CD14-positive monocyte (primary cell): ENCODE measurements at regions not wholly inside any gene's neighbourhood (a gene's known extent, or its start where the extent isn't known, plus 50 kb on each side); places are given as distances from the start of the nearest gene placed in this dataset.
A peak's percentile ranks its signal among the peaks of the same experiment; 100 is the strongest.

Source experiments
- DNase-seq, 3 donors: peaks; one replicate each; pipeline ENCODE4 v3.0.0-alpha.2; 2011 to 2022
- H2AFZ ChIP-seq: 2 replicates; pipeline ENCODE4 v1.6.0; 2012; ENCODE audit warnings: mild to moderate bottlenecking, low read depth, low read length, inconsistent platforms; ENCODE audit not compliant: insufficient read depth, poor library complexity, severe bottlenecking
- H3K27ac ChIP-seq, 2 donors: 1 replicate in 1 of 2; 2 replicates in 1 of 2; pipeline ENCODE4 v1.5.1; 2012 to 2013; ENCODE audit warnings: low read length in 2 of 2, control low read depth in 1 of 2, inconsistent platforms in 1 of 2, low read depth in 1 of 2, mild to moderate bottlenecking in 1 of 2
- H3K27me3 ChIP-seq, 2 donors: one replicate each; pipeline versions ENCODE4 v1.6.0 to v1.6.1; 2011 to 2013; ENCODE audit warnings: low read length in 2 of 2; ENCODE audit not compliant: control insufficient read depth in 2 of 2, insufficient read depth in 2 of 2
- H3K36me3 ChIP-seq, 2 donors: replicated peaks in 1 of 2; 1 replicate in 1 of 2; 2 replicates in 1 of 2; pipeline versions ENCODE4 v1.5.1 to v1.6.1; 2012 to 2013; ENCODE audit warnings: low read length in 2 of 2, control low read depth in 1 of 2, inconsistent platforms in 1 of 2, mild to moderate bottlenecking in 1 of 2; ENCODE audit not compliant: insufficient read depth in 2 of 2, control insufficient read depth in 1 of 2
- H3K4me1 ChIP-seq, 2 donors: 1 replicate in 1 of 2; 2 replicates in 1 of 2; pipeline versions ENCODE4 v1.5.1 to v1.6.1; 2012 to 2013; ENCODE audit warnings: low read length in 2 of 2, control low read depth in 1 of 2, inconsistent platforms in 1 of 2, mild to moderate bottlenecking in 1 of 2, moderate library complexity in 1 of 2; ENCODE audit not compliant: insufficient read depth in 2 of 2, control insufficient read depth in 1 of 2
- H3K4me2 ChIP-seq: replicated peaks from 2 replicates; pipeline ENCODE3; 2012; ENCODE audit warnings: low read length, moderate library complexity, mild to moderate bottlenecking; ENCODE audit not compliant: poor library complexity, severe bottlenecking; ENCODE audit errors: extremely low read depth
- H3K4me3 ChIP-seq, 3 experiments: fragments of 200-600 bp in 1 of 3; sonication (generic) in 1 of 3; replicated peaks in 1 of 3; 1 replicate in 2 of 3; 2 replicates in 1 of 3; pipeline ENCODE4 v1.5.1; 2011 to 2013; ENCODE audit warnings: low read length in 3 of 3, mild to moderate bottlenecking in 3 of 3, control low read depth in 2 of 3, low read depth in 2 of 3, inconsistent platforms in 1 of 3, moderate library complexity in 1 of 3
- H3K79me2 ChIP-seq: 2 replicates; pipeline ENCODE4 v1.6.0; 2012; ENCODE audit warnings: mild to moderate bottlenecking, control low read depth, inconsistent platforms, low read length, moderate library complexity; ENCODE audit not compliant: insufficient read depth
- H3K9ac ChIP-seq: 2 replicates; pipeline ENCODE4 v1.6.0; 2017; ENCODE audit warnings: low read length, mild to moderate bottlenecking; ENCODE audit not compliant: insufficient read depth, poor library complexity, severe bottlenecking
- H3K9me3 ChIP-seq, 2 donors: replicated peaks in 1 of 2; 1 replicate in 1 of 2; 2 replicates in 1 of 2; pipeline versions ENCODE4 v1.5.1 to v1.6.1; 2012 to 2013; ENCODE audit warnings: low read length in 2 of 2, control low read depth in 1 of 2; ENCODE audit not compliant: control insufficient read depth in 1 of 2, insufficient read depth in 1 of 2
- H4K20me1 ChIP-seq: 2 replicates; pipeline ENCODE4 v1.6.0; 2012; ENCODE audit warnings: mild to moderate bottlenecking, low read length, control low read depth, moderate library complexity; ENCODE audit not compliant: insufficient read depth
- H3K27ac Mint-ChIP-seq, 7 donors: one replicate each; pipeline ENCODE4 v1.8.0; 2020; ENCODE audit warnings: mild to moderate bottlenecking in 7 of 7, mixed read lengths in 7 of 7, moderate library complexity in 6 of 7, inconsistent platforms in 2 of 7
- H3K27me3 Mint-ChIP-seq, 3 donors: one replicate each; pipeline ENCODE4 v1.8.0; 2021 to 2022; ENCODE audit warnings: low read depth in 3 of 3, mild to moderate bottlenecking in 3 of 3, mixed read lengths in 3 of 3, moderate library complexity in 3 of 3, inconsistent platforms in 1 of 3
- H3K36me3 Mint-ChIP-seq, 2 donors: one replicate each; pipeline ENCODE4 v1.8.0; 2020; ENCODE audit warnings: mixed read lengths in 2 of 2, inconsistent platforms in 1 of 2, mild to moderate bottlenecking in 1 of 2
- H3K4me1 Mint-ChIP-seq: one replicate; pipeline ENCODE4 v1.8.0; 2020; ENCODE audit warnings: mild to moderate bottlenecking, mixed read lengths
- H3K4me3 Mint-ChIP-seq, 2 donors: one replicate each; pipeline ENCODE4 v1.8.0; 2020; ENCODE audit warnings: mild to moderate bottlenecking in 2 of 2, mixed read lengths in 2 of 2, moderate library complexity in 1 of 2
- H3K9me3 Mint-ChIP-seq, 7 donors: one replicate each; pipeline ENCODE4 v1.8.0; 2020 to 2022; ENCODE audit warnings: mixed read lengths in 7 of 7, mild to moderate bottlenecking in 6 of 7, moderate library complexity in 6 of 7, inconsistent platforms in 2 of 7
- CTCF ChIP-seq: fragments of 200-600 bp; IDR thresholded peaks from one replicate; pipeline ENCODE4 v1.8.0; 2022; ENCODE audit warnings: antibody characterized with exemption, mild to moderate bottlenecking
- WGBS: methylation state at CpG from one replicate; pipeline ENCODE4 v1.1.5; 2013; ENCODE audit warnings: missing lambda C conversion rate; ENCODE audit not compliant: insufficient coverage; 5-methylcytosine and 5-hydroxymethylcytosine counted together
- intact Hi-C, 2 donors: fragments of 100-400 bp; cut with micrococcal nuclease; formaldehyde crosslinking; loops; one replicate each; pipeline versions ENCODE4 v1.15.0 to v1.15.1; 2023

GRCh38 chr4:74618659-74619058 lies 173.7 kb downstream of the AREG start:
- Histone ChIP-seq H4K20me1 (no peaks in the 10 kb centered on the region), H3K4me1 (no peaks in the 10 kb centered on the region), H2AFZ (no peak overlapping the region), H3K9ac (no peak overlapping the region), H3K27me3 (no peaks in the 10 kb centered on the region), H3K27ac (no peak overlapping the region), H3K36me3 (no peaks in the 10 kb centered on the region), H3K4me3 (no peak overlapping the region), H3K4me2 (no peak overlapping the region), H3K9me3 (no peaks in the 10 kb centered on the region), H3K79me2 (no peaks in the 10 kb centered on the region)
- no peaks in the 10 kb centered on the region for H3K36me3 Mint-ChIP-seq
- no peak for TF ChIP-seq CTCF
- H3K27ac Mint-ChIP-seq, result no peak overlapping the region
- peaks cover 0 to 3% (median 0%) of the 10 kb centered on the region in 7 donors for H3K9me3 Mint-ChIP-seq
- intact Hi-C loops, result no loop called here
- 65% methylated on average over 1 of the region's 1 CpG for WGBS
- H3K4me3 Mint-ChIP-seq, result no peak overlapping the region
- DNase-seq, result no peak
- peaks cover 0 to 5% (median 1%) of the 10 kb centered on the region in 3 donors for H3K27me3 Mint-ChIP-seq
- peaks cover 1% of the 10 kb centered on the region for H3K4me1 Mint-ChIP-seq

GRCh38 chr4:74619931-74620702 lies 174.2 kb downstream of the BTC start:
- H3K4me1 Mint-ChIP-seq, result peaks cover 12% of the 10 kb centered on the region

More at GRCh38 chr4:74619931-74620702, 174.2 kb downstream of the BTC start:
- Histone ChIP-seq H3K4me3 (no peak overlapping the region), H3K9ac (no peak overlapping the region), H3K27me3 (no peaks in the 10 kb centered on the region), H4K20me1 (no peaks in the 10 kb centered on the region), H3K9me3 (no peaks in the 10 kb centered on the region), H3K79me2 (no peaks in the 10 kb centered on the region), H3K4me2 (no peak overlapping the region), H2AFZ (no peak overlapping the region), H3K27ac (no peak overlapping the region), H3K4me1 (peaks cover 9 to 11% of the 10 kb centered on the region in 2 donors), H3K36me3 (no peaks in the 10 kb centered on the region)
- TF ChIP-seq CTCF, result no peak
- H3K36me3 Mint-ChIP-seq, result no peaks in the 10 kb centered on the region
- H3K9me3 Mint-ChIP-seq, result peaks cover 0 to 3% (median 0%) of the 10 kb centered on the region in 7 donors
- peaks cover 0 to 5% (median 1%) of the 10 kb centered on the region in 3 donors for H3K27me3 Mint-ChIP-seq
- no peak overlapping the region for H3K4me3 Mint-ChIP-seq
- 100% methylated on average over 1 of the region's 2 CpGs for WGBS
- intact Hi-C loops, result loop anchor here in 1 of 2 donors (10.0 kb wide), 1 partner anchor 295 kb away; no protein-coding TSS in a partner anchor
- DNase-seq, result no peak
- peak overlapping the region in 1 of 7 donors; percentile 20 for H3K27ac Mint-ChIP-seq
